MM.1S (cell line): ENCODE measurements at regions not wholly inside any gene's neighbourhood (a gene's known extent, or its start where the extent isn't known, plus 50 kb on each side); places are given as distances from the start of the nearest gene placed in this dataset.

Experiments
- DNase-seq: peaks from one replicate; pipeline ENCODE4 v3.0.0-alpha.2; 2015
- H2AFZ ChIP-seq: fragments of 300-600 bp; sonication (generic); 2 replicates; pipeline ENCODE4 v1.6.0; 2016; ENCODE audit warnings: antibody characterized with exemption, low read length
- H3F3A ChIP-seq: fragments of 300-600 bp; sonication (generic); 2 replicates; pipeline ENCODE4 v1.6.1; 2016; ENCODE audit warnings: mild to moderate bottlenecking, antibody characterized with exemption, low read length, moderate library complexity, mixed read lengths; ENCODE audit not compliant: insufficient read depth
- H3K27ac ChIP-seq: fragments of 300-600 bp; sonication (generic); 2 replicates; pipeline ENCODE4 v1.5.1; 2016; ENCODE audit warnings: mild to moderate bottlenecking, low read length
- H3K27me3 ChIP-seq: fragments of 300-600 bp; sonication (generic); replicated peaks from 2 replicates; pipeline ENCODE4 v1.6.0; 2016; ENCODE audit warnings: low read length; ENCODE audit not compliant: insufficient read depth
- H3K36me3 ChIP-seq: fragments of 300-600 bp; sonication (generic); replicated peaks from 2 replicates; pipeline ENCODE4 v1.6.1; 2016; ENCODE audit warnings: mild to moderate bottlenecking, low read length, mixed read lengths; ENCODE audit not compliant: insufficient read depth
- H3K4me1 ChIP-seq: fragments of 300-600 bp; sonication (generic); 2 replicates; pipeline ENCODE4 v1.6.1; 2016; ENCODE audit warnings: low read length, mixed read lengths
- H3K4me2 ChIP-seq: fragments of 300-600 bp; sonication (generic); 2 replicates; pipeline ENCODE4 v1.6.0; 2016; ENCODE audit warnings: low read depth, low read length
- H3K4me3 ChIP-seq: fragments of 300-600 bp; sonication (generic); 2 replicates; pipeline ENCODE4 v1.5.1; 2016; ENCODE audit warnings: low read length, mixed read lengths
- H3K79me2 ChIP-seq: fragments of 300-600 bp; sonication (generic); 2 replicates; pipeline ENCODE4 v1.6.1; 2016; ENCODE audit warnings: mixed run types, low read length, mixed read lengths
- H3K9ac ChIP-seq: fragments of 300-600 bp; sonication (generic); 2 replicates; pipeline ENCODE4 v1.6.1; 2016; ENCODE audit warnings: low read length, mixed read lengths
- H3K9me2 ChIP-seq: fragments of 300-600 bp; sonication (generic); replicated peaks from 2 replicates; pipeline ENCODE4 v1.6.1; 2016; ENCODE audit warnings: mild to moderate bottlenecking, low read length, mixed read lengths; ENCODE audit not compliant: insufficient read depth
- H3K9me3 ChIP-seq: fragments of 300-600 bp; sonication (generic); replicated peaks from 2 replicates; pipeline ENCODE4 v1.6.1; 2016; ENCODE audit warnings: mild to moderate bottlenecking, low read length, mixed read lengths; ENCODE audit not compliant: insufficient read depth
- H4K20me1 ChIP-seq: fragments of 300-600 bp; sonication (generic); 2 replicates; pipeline ENCODE4 v1.6.1; 2016; ENCODE audit warnings: mild to moderate bottlenecking, low read length, moderate library complexity, mixed read lengths; ENCODE audit not compliant: insufficient read depth
- EZH2 ChIP-seq: fragments of 300-600 bp; sonication (generic); optimal IDR thresholded peaks from 2 replicates; pipeline ENCODE3; 2017; ENCODE audit warnings: low read depth, mild to moderate bottlenecking, antibody characterized with exemption, low read length, mixed read lengths
- EZH2phosphoT487 ChIP-seq: fragments of 300-600 bp; sonication (generic); IDR thresholded peaks from 2 replicates; pipeline ENCODE4 v1.6.1; 2018; ENCODE audit warnings: antibody characterized with exemption, low read length
- TF ChIP-seq, protein P1 (sequence below): fragments of 300-600 bp; sonication (generic); IDR thresholded peaks from 2 replicates; pipeline ENCODE4 v1.5.1; 2016; ENCODE audit warnings: antibody characterized with exemption, low read length, mixed read lengths

DNA sequence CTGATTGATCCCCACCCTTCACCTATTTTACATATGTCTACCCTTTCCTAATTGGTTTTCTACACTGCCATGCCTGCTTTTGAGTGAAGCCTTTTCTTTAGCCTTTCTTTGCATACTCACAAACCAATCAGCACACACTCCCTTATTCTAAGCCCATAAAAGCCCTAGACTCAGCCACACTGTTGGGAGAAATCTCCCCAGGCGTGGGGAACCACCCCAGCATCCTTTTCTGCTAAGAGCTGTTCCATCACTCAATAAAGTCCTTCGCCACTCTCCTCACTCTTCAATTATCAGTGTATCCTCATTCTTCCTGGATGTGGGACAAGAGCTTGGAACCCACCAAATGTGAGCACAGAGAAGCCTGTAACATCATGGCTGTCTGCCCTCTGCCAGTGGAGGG is 343.6 kb downstream of the SLITRK1 start:
- Histone ChIP-seq H3K79me2 (no peaks in the 10 kb centered on the region), H3K4me1 (no peaks in the 10 kb centered on the region), H3K4me3 (no peak overlapping the region), H3K9me2 (no peaks in the 10 kb centered on the region), H3K27ac (no peak overlapping the region), H2AFZ (no peak overlapping the region), H3K4me2 (no peak overlapping the region), H3K9ac (no peak overlapping the region), H3K27me3 (no peaks in the 10 kb centered on the region), H4K20me1 (no peaks in the 10 kb centered on the region), H3F3A (no peaks in the 10 kb centered on the region), H3K9me3 (no peaks in the 10 kb centered on the region), H3K36me3 (no peaks in the 10 kb centered on the region)
- TF ChIP-seq, protein P1, sequence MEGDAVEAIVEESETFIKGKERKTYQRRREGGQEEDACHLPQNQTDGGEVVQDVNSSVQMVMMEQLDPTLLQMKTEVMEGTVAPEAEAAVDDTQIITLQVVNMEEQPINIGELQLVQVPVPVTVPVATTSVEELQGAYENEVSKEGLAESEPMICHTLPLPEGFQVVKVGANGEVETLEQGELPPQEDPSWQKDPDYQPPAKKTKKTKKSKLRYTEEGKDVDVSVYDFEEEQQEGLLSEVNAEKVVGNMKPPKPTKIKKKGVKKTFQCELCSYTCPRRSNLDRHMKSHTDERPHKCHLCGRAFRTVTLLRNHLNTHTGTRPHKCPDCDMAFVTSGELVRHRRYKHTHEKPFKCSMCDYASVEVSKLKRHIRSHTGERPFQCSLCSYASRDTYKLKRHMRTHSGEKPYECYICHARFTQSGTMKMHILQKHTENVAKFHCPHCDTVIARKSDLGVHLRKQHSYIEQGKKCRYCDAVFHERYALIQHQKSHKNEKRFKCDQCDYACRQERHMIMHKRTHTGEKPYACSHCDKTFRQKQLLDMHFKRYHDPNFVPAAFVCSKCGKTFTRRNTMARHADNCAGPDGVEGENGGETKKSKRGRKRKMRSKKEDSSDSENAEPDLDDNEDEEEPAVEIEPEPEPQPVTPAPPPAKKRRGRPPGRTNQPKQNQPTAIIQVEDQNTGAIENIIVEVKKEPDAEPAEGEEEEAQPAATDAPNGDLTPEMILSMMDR = no peak
- TF ChIP-seq EZH2 = no peak
- TF ChIP-seq EZH2phosphoT487 = no peak
- DNase-seq = no peak

DNA sequence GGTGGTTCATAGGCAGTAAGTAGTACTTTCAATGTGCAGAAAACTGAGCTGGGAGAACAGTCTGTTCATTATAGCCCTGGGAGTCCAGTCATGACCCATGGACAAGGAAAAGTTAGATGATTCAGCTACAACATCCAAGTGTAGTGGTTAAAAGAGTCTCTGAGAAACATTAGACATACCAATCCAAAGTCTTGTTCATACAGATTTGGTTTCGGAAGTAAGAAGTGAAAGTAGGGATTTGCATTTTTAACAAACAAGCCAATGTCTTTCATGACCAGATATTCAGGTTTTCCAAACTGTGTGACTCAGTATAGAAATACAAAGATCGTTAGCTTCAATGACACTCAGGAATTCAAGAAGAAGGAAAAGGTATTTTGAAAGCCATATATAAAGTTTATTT is 345.3 kb downstream of the SLITRK1 start:
- DNase-seq = no peak
- Histone ChIP-seq H3K4me1 (no peaks in the 10 kb centered on the region), H3K27me3 (no peaks in the 10 kb centered on the region)

DNA sequence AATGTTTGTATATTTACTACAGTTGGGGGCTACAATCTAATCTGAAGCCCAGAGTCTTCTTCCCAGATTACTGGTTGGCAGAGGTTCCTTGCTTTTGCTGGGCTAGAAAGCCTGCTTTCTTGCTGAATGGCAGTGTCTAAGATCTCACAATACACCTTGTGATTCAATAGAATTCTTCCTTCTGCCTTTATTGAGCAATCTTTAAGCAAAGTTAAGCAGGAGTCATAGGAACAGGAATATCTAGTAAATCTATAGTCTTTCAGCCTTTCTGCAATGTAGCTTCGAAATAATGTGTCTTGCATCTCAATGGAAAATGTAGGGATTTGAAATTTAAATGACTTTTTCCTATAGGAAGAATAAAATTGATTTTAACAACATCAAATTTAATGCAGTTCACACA is 346.1 kb downstream of the SLITRK1 start:
- Histone ChIP-seq H3F3A (no peaks in the 10 kb centered on the region), H3K27me3 (no peaks in the 10 kb centered on the region), H3K36me3 (no peaks in the 10 kb centered on the region), H2AFZ (no peak overlapping the region), H3K79me2 (no peaks in the 10 kb centered on the region), H3K4me2 (no peak overlapping the region), H3K4me1 (no peaks in the 10 kb centered on the region), H3K4me3 (no peak overlapping the region), H3K9me2 (no peaks in the 10 kb centered on the region), H3K27ac (no peak overlapping the region), H4K20me1 (no peaks in the 10 kb centered on the region), H3K9me3 (no peaks in the 10 kb centered on the region), H3K9ac (no peak overlapping the region)
- DNase-seq = no peak
- no peak for TF ChIP-seq EZH2phosphoT487
- no peak for TF ChIP-seq EZH2
- TF ChIP-seq, protein P1 = no peak

More for the DNA sequence above, 345.3 kb downstream of the SLITRK1 start:
- Histone ChIP-seq H2AFZ (no peak overlapping the region), H3K4me3 (no peak overlapping the region), H3K9ac (no peak overlapping the region), H3F3A (no peaks in the 10 kb centered on the region), H3K4me2 (no peak overlapping the region), H3K36me3 (no peaks in the 10 kb centered on the region), H3K27ac (no peak overlapping the region), H4K20me1 (no peaks in the 10 kb centered on the region), H3K79me2 (no peaks in the 10 kb centered on the region), H3K9me2 (no peaks in the 10 kb centered on the region), H3K9me3 (no peaks in the 10 kb centered on the region)
- no peak for TF ChIP-seq EZH2phosphoT487
- no peak for TF ChIP-seq EZH2
- TF ChIP-seq, protein P1 = no peak
